Occipital lobe (tissue), 1 donor: ENCODE measurements at regions not wholly inside any gene's neighbourhood (a gene's known extent, or its start where the extent isn't known, plus 50 kb on each side); places are given as distances from the start of the nearest gene placed in this dataset.
"Not testable (repeated sequence)": the region's sequence is repeated elsewhere in the genome, so short reads cannot be mapped to it uniquely, and the experiment has no call there.

ENCODE experiments used
- DNase-seq: peaks from one replicate; lab custom pipeline; 2025; lab: John Stamatoyannopoulos, UW

DNA sequence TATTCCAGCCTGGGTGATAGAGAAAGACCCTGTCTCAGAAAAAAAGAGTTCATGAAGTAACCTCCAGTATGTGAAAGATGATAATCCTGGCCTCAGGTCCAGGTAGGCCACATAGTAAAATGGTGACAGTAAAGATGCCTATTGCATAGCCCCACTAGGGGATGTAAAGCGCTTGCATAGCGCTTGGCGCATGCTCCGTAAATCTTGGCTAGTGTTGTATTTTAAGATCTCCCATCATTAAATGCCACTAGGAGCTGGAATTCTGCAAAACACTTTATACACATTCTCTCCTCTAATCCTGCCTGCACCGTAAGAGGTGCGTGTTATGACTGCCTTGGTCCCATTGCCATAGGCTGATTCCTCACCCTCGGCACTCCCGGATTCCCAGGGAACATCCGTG is 153.6 kb downstream of the TFCP2L1 start:
- DNase-seq, result no peak

DNA sequence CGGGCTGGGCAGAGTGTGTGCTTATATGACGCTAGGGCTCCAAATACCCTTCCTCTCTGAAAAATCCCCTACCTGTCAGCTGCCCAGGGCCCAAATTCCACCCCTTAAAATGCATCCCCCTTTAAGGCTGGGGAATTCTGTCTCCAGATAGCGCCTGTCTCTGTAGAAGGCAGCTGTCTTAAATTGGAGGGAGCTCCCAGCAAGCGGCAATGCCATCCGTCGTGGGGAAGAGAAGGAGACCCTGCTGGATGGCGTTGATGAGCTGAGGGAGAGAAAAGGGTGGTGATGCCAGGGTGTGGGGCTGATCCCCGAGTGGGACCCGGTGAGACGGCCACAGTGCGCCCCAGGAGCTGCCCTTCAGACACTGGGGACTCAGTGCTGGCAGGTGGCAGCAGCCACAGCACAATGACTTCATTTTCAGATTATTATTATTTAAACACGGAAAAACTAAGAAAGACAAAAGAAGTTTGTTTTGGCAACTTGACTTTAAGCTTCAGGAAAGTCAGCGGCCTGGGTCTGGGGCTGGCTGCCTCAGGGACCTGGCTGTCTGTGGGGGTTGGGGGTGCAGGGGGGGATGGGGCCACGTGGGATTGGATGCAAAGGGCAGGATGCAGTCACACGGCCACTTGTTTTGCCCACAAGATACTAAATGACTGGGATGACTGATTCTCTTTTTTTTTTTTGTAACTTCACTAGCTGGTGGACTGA is 152.8 kb downstream of the TFCP2L1 start:
- DNase-seq, result no peak

DNA sequence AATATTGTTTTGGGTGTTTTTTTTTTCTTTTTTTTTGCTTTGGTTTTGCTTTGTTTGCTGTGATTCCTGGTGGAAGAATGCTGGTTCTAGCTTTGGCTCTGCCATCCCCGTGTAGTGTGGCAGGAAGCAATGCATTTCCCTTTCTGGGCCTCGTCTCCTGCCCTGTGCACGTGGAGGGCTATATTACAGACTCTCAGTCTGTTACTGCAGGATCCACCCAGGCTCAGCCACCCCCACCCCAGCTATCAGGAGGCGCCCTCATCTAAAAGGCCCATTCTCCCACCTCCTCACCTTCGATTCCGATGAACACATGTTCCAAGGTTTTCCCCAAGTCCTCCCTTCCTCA is 152.3 kb downstream of the TFCP2L1 start:
- DNase-seq, result no peak

DNA sequence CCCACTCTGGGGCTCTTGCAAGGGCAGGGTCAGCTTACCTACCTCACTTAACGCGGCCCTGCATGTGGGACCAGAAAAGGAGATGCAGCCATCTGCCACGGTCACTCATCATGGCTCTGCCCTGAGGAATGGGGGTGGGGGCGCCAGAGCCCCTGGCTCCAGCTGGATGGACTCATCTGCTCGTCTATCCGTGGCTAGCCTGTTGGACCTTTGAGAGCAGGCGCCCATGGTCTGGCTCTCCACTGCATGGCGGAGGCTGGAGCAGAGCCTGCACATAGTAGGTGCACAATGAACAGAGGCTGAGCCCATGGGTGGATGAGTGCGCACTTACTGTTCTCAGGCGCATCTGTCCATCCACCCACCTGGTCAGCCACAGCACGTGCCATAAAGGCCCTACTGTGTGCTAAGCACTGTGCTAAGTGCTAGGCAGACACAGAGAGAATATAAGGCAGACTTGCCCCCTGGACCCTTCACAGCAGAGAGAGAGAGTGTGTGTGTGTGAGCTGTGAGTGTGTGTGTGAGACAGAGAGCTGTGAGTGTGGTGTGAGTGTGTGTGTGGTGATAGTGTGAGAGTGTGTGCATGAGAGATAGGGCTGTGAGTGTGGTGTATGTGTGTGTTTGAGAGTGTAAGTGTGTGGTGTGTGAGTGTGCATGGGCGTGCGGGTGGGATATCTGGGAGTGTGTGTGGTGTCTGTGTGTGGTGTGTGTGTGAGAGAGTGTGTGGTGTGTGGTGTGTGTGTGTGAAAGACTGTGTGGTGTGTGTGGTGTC is 151.3 kb downstream of the TFCP2L1 start:
- DNase-seq, result no peak

DNA sequence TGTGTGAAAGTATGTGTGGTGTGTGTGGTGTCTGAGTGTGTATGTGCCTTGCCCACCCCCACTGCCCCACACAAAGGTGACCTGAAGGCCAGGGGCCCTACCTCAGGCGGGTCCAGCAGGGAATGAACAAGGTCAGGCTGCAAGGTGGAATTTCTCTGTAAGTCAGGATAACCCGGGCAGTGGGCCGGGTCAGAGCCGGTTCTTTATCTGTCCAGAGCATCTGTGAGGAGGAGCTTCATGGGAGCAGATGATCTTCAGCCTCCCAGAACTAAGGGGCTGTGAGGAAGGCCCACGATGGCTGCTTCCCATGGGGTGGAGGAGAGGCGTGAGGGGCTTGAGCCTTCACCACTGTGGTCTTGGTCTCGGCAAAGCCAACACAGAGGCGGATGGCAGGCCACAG is 150.3 kb downstream of the TFCP2L1 start:
- no peak for DNase-seq

DNA sequence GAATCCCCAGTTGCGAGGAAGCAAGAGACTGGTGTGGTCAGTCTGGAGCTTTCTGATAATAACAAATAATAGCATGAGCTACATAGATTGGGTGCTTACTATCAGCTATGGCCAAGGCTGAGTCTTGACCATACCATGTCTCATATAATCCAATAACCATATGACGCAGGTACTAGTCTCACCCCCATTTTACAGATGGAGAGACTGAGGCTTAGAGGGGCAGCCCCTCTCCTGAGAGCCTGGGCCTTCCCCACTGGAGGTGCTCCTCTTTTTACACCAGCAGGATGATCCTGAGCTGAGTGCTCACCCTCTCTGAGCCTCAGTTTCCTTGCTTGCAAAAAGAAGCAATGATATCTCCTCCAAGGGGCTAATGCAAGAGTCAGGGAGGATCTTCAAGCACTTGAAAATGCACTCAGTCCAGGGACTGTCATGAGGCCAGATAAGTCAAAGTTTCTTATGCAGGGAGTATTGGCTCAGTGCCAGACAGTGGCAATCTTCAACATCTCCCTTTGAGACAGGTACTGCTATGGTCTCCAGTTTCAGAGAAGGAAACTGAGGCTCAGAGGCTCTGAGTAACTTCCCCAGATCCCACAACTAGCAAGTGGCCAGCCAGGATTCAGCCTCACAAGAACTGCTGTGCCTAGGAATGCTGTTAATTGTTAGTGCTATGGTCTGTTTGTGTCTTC is 149.7 kb downstream of the TFCP2L1 start:
- no peak for DNase-seq

DNA sequence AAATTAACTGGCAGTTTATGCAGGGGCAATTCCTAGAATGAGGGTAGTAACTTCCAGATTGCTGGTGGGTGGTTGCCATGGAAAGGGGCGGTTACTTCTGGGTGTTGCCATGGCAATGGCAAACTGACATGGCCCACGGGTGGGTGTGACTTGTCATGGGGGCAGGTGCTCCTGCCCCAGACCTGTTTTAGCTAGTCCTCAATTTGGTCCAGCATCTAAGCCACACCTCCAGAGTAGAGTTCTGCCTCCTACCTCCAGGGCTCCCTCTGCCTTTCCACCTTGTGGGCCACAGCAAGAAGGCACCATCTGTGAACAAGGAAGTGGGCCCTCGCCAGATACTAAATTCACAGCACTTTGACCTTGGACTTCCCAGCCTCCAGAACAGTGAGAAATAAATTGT is 148.7 kb downstream of the TFCP2L1 start:
- no peak for DNase-seq

DNA sequence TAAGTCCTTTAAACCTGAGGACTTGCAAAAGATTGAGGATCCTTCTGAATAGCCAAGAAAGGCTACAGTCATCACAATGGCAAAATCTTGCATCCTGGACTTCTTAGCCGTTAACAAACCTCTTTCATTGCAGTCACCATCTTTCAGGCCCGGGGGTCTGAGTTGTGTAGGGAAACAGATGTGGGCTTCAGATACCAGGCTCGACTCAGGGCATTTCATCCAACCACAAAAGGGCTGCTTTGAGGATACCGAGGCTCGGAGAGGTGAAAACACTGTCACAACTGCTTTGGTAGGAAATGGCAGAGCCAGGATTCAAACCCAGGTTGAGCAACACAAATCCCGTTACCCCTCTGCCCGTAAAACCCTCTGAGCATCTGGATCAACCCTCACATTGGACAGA is 147.4 kb downstream of the TFCP2L1 start:
- DNase-seq, result no peak

DNA sequence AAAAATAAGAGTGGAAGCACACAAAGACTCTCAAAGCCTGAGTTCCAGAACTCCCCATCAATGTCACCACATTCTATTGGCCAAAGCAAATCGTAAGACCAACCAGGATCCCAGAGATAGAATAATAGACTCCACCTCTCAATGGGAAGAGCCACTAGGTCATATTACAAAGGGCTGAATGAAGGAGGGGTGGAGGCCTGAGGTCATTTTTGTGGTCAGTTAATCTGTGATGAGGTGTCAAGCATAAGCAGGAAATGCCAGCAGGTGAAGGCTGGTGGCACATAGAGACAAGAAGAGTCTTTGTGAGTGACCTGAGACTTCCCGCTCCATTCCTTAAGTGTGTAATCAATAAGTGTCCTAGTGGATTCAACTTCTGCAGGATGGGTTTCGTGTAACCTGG is 144.3 kb downstream of the TFCP2L1 start:
- no peak for DNase-seq

DNA sequence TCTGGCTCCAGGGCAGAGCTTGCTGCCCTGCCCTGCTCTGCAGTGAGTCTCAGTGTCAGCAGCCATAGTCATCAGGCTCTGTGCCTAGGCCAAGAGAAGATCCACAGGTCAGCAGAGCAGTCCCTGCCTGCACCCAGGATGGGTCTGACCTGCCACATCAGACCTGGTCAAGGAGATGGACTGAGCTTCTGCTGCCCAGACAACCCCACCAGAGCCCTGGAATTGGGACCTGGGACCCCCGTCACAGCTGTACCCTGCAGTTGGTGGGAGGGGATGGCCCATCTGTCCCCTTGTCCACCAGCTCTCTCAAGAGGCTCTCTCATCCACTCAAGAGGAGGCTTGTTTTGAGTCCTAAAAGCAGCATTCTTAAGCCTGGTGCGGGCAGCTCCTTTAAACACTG is 142.6 kb downstream of the TFCP2L1 start:
- no peak for DNase-seq

DNA sequence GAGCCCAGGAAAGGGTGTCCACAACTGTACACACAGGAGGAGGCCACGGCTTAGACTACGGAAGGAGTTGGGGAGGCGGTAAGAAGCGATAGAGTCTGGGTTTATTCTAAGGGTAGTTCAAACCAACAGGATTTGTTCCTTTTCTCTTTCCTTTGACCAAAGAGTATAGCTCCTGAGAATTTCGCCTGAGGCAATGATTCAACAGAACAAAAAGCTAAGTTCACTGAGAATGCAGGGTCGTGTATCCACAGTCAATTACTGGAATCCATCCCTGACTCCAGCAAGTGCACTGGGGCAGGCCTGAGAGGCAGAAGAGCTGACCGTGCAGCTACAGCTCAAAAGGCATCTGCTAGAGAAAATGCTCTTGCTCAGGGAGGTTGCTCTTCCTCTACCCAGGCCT is 140.9 kb downstream of the TFCP2L1 start:
- no peak for DNase-seq

DNA sequence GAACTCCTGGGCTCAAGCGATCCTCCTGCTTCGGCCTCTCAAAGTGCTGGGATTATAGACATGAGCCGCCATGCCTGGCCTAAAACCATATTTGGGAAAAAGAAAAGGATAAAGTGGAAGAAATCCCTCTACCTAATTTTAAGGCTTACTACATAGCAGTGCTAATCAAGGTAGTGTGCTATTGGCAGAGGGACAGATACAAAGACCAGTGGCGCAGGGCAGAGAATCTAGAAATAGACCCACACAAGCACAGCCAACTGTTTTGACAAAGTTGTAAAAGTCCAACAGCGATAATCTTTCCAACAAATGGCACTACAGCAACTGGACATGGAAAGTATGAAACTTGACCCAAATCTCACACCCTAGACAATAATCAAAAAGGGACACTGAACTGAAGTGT is 138.4 kb downstream of the TFCP2L1 start:
- DNase-seq, result no peak

DNA sequence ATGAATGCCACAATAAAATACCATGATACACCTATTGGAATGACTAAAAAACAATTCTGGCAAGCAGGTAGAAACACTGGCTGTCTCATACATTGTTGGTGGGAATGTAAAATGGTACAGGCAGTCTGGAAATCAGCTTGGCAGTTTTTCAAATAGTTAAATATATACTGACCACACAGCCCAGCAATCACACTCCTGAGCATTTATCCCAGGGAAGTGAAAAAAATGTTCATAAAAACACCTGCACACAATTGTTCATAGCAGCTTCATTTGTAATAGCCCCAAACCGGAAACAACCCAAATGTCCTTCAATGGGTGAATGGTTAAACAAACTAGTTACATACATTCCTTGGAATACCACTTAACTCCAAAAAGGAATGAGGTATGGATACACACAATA is 137.2 kb downstream of the TFCP2L1 start:
- no peak for DNase-seq

DNA sequence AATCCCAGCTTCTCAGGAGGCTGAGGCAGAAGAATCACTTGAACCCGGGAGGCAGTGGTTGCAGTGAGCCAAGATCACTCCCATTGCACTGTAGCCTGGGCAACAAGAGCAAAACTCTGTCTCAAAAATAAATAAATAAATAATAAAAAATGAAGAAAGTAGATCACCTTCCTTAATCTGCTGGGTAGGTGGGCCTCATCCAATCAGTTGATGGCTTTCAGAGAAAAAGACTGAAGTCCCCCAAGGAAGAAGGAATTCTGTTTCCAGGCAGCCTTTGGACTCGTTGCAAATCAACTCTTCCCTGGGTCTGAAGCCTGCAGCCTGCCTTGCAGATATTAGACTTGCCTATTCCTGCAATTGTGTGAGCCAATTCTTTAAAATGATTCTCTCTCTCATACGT is 136.5 kb downstream of the TFCP2L1 start:
- DNase-seq, result no peak

DNA sequence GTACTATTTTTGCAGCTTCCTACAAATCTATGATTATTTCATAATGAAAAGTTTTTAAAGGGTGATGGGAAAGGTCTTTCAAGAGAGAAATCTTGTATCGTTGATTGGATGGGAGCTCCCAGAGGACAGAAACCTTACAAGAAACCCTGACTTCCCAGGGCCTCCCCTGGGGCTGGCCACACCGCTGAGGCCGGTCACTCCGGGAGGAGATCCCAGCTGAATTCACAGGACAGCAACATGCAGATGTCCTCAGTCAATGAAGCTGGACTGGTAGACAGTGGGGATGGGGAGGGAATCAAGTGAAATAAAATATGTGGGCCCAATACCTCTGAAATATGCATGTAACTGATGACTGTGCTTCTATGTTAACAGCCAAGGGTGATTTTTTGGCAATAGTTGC is 135.6 kb downstream of the TFCP2L1 start:
- DNase-seq, result no peak

DNA sequence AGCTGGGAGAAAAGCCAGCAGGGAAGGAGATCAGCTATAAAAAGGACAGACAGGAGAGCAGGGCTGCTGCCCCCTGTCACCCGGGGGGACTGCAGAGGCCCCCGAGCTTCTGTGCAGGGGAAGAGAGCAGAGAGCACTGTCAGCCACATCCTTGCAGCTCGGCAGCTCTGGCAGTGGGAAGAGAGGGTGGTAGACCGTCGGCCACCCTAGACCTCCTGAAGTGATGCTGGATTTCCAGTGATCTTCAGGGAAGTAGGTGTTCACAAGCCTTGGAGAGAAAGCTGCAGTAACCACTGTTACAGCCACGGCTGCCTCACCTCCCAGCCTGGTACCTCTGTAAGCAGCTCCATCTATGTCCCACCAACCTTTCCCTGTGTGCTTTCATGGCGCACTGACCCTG is 134.9 kb downstream of the TFCP2L1 start:
- no peak for DNase-seq

DNA sequence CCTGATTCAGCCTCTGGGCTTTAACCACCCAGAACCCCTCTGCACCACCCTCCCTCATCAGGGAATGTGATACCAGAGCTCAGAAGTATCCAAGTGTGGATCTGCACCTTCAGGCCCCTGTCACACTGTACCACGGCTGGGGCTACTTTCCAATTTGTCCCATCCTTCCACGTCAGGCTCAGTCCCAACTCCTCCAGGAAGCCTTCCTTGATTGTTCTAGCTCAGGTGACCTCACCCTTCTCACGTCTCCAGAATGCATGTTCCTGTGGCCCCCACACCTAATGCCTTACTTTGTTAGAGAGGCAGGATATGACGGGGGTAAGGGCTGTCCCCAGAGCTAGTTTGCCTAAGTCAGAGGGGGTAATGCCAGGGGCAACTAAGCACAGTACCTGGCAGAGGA is 134.3 kb downstream of the TFCP2L1 start:
- no peak for DNase-seq

DNA sequence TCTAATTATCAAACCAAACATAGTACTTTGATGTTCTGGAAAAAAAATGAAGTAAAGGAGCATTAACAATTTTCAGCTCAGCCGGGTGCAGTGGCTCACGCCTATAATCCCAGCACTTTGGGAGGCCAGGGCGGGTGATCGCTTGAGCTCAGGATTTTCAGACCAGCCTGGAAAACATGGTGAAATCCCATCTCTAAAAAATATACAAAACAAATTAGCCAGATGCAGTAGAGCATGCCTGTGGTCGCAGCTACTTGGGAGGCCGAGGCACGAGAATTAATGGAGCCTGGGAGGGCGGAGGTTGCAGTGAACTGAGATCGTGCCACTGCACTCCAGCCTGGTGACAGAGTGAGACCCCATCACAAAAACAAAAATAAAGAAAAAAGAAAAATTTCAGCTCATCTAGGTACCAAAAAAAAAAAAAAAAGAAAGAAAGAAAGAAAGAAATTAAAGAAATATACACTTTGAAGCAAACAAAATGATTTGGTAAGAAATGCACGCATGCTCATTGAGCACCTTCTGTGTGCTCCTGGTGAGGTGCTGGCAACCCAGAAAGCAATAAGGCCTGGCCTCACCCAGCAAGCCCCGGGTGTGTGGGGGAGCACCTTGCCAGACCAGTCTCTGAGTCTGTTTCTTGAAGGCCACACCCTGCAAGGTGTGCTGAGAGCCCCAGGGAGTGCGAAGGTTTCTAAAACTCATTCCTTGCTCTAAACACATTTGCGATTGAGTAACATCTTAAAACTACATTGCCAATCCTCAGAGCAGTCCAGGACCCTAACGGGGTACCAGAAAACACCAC is 133.5 kb downstream of the TFCP2L1 start:
- no peak for DNase-seq

DNA sequence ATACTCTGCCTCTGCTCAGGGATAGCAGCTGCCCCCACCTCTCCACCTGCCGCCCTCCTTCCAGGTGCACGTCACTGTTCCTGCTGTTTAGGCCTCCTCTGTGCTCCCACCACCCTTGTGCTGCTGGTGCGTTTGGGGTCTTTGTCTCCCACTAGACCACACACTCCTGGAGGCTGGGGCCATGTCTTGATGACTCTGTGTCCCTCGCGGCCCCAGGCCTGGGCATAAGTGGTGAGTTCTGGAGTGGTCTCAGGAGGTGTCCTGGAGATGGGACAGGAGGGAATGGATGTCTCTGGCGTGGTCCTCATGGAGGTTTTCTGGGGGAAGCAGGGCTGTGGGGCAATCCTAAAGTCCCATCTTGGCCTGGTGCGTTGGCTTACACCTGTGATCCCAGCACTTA is 132.1 kb downstream of the TFCP2L1 start:
- DNase-seq, result no peak

DNA sequence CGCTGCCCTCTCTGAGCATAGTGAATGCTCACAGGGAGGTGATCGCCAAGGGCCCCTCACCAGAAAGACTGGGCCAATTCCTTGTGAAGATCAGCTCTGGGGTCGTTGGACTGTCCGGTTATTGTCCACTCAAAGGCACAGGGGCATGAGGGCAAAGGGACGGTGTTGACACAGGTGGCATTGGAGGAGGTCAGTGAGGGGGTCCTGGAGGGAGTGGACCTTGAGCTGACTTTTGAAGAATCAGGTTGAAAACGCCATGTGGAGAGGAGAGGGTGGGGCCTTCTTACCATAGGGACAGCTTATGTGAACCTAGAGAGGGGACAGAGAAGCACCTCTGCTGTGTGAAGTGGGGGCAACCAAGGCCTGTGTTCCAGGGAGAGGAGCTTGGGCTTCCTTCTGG is 131.5 kb downstream of the TFCP2L1 start:
- no peak for DNase-seq

DNA sequence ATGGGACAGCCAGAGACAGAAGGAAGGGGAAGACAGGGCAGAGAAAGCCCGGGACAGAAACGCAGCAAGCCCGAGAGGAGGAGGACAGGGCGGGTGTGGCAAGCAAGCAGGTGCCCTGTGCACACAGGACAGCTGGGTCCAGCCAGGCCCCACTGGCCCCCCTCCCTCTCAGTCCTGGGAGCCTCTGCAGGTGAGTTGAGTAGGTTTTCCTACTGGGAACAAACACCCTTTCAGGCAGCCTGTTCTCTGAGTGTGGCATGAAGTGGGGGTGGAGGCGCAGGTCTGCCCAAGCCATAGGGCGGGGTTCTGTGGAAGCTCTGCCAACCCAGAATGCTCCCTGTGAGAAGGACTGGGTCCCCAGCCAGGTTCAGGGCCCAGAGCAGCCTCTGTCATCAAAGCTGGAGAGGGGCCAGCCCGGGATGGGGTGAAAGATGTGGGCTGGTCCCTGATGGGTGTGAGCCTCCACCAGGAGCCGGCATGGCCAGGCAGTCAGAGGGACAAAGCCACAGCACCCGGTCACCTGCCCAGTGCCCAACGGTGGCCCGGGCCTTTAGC is 129.4 kb downstream of the TFCP2L1 start:
- DNase-seq, result no peak

DNA sequence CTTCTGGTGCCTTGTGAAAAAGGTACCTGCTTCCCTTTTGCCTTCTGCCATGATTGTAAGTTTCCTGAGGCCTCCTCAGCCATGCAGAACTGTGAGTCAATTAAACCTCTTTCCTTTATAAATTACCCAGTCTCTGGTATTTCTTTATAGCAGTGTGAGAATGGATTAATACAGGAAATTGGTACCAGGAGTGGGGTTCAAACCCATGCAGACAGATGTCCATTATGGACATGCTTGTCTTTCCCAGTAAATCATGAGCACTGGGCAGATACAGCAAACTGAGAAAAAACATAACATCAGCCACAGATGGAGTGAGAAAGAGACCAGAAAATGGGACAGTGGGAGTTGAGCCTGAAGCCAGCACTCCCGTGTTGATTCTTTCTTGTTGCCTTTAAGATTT is 127.5 kb downstream of the TFCP2L1 start:
- DNase-seq, result not testable (repeated sequence)
